ENCODE measurements at regions not wholly inside any gene's neighbourhood (a gene's known extent, or its start where the extent isn't known, plus 50 kb on each side); places are given as distances from the start of the nearest gene placed in this dataset.
"Not testable (repeated sequence)": the region's sequence is repeated elsewhere in the genome, so short reads cannot be mapped to it uniquely, and the experiment has no call there.

- no peak for DNase-seq
Observed at GRCh38 chr3:154898916-154899315, 181.2 kb upstream of the MME start.

- no peak for DNase-seq
Observed at GRCh38 chr3:154898443-154898842, 181.7 kb upstream of the MME start.

GRCh38 chr3:154893813-154894212 is 186.3 kb upstream of the MME start:
- DNase-seq: no peak

- no peak for DNase-seq
Observed at GRCh38 chr3:154889227-154889634, 190.9 kb upstream of the MME start.

- DNase-seq: no peak
Observed at GRCh38 chr3:154887869-154888268, 192.2 kb upstream of the MME start.

- no peak for DNase-seq
Observed at GRCh38 chr3:154886437-154886836, 193.7 kb upstream of the MME start.

- no peak for DNase-seq
Observed at GRCh38 chr3:154885418-154885817, 194.7 kb upstream of the MME start.

GRCh38 chr3:154884952-154885351 is 195.2 kb upstream of the MME start:
- no peak for DNase-seq

- no peak for DNase-seq
Observed at GRCh38 chr3:154875142-154875541, 205.0 kb upstream of the MME start.

GRCh38 chr3:154872696-154873095 is 207.4 kb upstream of the MME start:
- DNase-seq: no peak

GRCh38 chr3:154872074-154872473 is 208.0 kb upstream of the MME start:
- DNase-seq: no peak

GRCh38 chr3:154864947-154865346 is 215.2 kb upstream of the MME start:
- DNase-seq: no peak

- no peak for DNase-seq
Observed at GRCh38 chr3:154862265-154862664, 217.9 kb upstream of the MME start.

- not testable (repeated sequence) for DNase-seq
Observed at GRCh38 chr3:154852998-154853397, 227.1 kb upstream of the MME start.

GRCh38 chr3:154852515-154852914 is 227.6 kb upstream of the MME start:
- DNase-seq: no peak

- no peak for DNase-seq
Observed at GRCh38 chr3:154851644-154852043, 228.5 kb upstream of the MME start.

GRCh38 chr3:154850921-154851320 is 229.2 kb upstream of the MME start:
- no peak for DNase-seq

GRCh38 chr3:154849408-154849807 is 230.7 kb upstream of the MME start:
- no peak for DNase-seq

GRCh38 chr3:154844863-154845262 is 235.3 kb upstream of the MME start:
- DNase-seq: no peak

GRCh38 chr3:154843647-154844046 is 236.5 kb upstream of the MME start:
- no peak for DNase-seq

- no peak for DNase-seq
Observed at GRCh38 chr3:154842536-154842935, 237.6 kb upstream of the MME start.

- DNase-seq: no peak
Observed at GRCh38 chr3:154835639-154836038, 244.5 kb upstream of the MME start.

GRCh38 chr3:154834831-154835230 is 245.3 kb upstream of the MME start:
- not testable (repeated sequence) for DNase-seq

GRCh38 chr3:154829929-154830328 is 250.2 kb upstream of the MME start:
- DNase-seq: no peak

- no peak for DNase-seq
Observed at GRCh38 chr3:154819491-154819890, 260.6 kb upstream of the MME start.

- no peak for DNase-seq
Observed at GRCh38 chr3:154818676-154819255, 261.4 kb upstream of the MME start.

All from stimulated activated CD4-positive, alpha-beta T cell treated with anti-CD3 and anti-CD28 coated beads, Interleukin-15, amount 100 ng/mL, for 24 hours (primary cell).